NCI-H1048 (cell line): ENCODE measurements at regions not wholly inside any gene's neighbourhood (a gene's known extent, or its start where the extent isn't known, plus 50 kb on each side); places are given as distances from the start of the nearest gene placed in this dataset.

Experiments used
- DNase-seq: peaks from one replicate; lab custom pipeline; 2025; lab: John Stamatoyannopoulos, UW

DNA sequence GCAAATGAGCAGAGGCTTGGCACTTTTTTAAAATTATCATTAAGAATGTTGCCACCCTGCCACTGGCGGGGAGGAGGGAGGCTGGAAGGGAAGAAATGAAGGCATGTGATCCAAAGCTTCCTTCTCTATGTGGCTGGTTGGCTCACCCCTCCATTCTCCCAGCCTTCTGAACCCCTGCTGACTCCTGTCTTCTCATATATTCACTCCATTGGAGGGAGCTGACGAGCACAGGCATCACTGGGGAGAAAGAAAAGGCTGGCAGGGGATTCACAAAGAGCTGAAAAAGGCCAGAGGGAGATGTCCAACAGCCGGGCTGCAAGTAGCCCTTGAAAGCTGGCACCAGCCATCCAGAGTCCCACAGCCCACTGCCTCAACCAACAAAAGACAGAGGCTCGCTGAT lies 495.6 kb downstream of the BCOR start:
- DNase-seq, result no peak

DNA sequence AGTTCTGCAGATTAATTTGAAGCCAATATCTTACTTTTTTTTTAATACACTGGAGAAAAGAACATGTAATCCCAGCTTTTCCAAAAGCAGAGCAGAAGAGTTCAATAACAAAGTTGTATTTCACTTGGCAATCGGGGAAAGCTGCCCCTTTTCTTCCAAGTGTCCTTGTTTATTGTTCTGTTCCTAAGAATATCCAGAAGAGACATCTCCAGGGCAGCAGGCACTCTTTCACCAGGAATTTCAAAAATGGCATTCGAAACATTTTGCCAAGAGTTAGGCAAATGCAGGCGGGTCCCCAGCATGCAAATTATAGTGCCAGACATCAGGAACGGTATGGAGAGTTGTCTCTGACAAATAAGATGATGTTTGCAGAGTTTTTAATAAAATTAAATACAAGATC lies 494.5 kb downstream of the BCOR start:
- DNase-seq, result no peak

DNA sequence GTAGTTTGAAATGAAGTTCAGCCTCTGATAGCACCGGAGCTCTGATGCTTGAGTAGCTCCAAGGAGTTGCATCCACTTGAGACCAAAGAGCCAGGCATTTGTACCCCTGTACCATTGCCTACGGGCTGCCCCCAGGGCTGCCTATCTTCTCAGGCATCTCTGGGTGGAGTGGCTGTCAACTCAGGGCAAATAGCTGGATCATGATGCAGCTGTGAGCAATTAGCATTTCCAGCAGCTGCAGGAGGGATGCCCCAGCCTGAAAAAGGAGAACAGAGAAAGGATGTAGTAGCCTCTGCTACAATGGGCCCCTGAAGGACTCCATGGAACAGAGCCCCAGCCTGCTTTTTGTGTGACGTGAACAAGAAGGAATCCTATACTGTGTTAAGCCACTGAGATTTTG lies 492.6 kb downstream of the BCOR start:
- DNase-seq, result no peak

DNA sequence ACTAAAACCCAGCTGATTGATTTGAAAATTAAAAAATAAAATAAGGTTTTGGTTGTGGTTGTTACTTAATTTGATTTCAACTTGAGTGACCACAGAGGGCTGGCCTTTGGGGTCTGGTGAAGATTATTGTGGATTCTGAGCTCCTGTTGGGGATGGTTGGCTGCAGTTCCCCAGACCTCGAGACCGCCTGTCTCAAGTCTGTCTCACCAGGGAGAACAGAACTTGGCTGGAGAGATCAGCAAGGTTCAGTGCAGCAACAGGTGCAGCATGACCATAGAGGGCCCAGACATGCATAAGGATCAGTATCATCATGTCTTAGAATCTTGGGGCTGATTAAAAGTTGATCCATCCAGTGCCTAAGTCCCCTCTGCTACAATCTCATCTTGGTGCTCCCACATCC lies 491.9 kb downstream of the BCOR start:
- DNase-seq, result no peak

DNA sequence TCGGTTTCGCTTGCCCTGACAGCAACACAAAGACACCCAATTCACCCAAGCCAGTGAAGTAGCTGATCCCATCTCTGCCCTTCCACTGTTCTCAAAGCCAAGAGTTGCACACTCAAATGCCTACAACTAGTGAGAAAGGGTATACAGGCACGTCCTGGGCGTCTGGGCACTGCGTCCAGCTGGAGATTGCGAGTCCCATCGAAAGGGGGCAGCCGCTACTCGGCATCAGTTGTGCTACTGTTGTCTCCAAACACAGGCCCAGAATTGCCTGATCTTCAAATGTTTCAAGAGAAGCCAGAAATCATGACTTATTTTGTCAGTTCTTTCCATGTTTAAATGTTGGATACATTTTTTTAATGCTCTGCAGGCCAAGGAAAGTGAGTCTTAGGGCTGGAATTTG lies 487.8 kb downstream of the BCOR start:
- no peak for DNase-seq

DNA sequence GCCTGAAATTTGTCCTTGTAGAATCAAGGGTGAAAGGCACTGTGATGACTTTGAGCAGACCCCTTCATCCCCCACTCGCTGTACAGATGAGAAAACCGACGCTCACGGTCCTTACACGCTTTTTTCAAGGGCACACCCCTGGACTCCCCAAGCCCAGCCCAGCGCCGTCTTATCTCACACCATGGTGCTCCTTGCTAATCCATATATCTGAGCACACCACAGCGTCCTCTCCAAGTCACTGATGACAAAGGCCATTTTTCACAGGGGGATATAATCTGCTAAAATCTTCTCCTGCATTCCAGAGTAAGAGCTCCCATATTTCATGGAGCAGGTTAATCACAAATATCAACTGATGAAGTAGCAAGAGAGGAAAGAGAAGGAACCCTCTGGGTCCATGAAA lies 486.3 kb downstream of the BCOR start:
- no peak for DNase-seq

DNA sequence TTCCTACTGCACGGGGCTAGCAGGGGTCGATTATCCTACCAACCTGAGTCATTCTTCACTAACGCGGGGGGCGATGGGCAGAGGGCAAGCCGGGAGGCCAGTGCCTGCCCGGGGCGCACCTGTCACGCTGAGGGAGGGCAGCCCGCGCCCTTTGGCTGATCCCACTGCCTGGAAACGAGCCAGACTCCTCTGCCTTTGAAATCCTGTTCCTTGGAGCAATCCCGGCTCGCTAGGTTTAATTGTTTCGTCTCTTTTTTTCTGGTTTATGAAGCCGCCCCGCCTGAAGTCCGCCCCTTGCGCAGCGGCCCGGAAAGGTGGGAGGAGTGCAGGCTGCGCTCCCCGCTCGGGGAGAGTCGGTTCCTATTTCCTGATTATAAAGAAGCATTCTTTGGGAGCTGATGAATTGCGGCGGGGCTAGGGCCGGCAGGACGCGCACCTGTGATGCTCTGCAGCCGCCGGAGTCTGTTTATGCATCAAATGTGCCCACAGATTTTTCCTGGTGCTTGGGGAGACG lies 484.2 kb downstream of the BCOR start:
- no peak for DNase-seq

DNA sequence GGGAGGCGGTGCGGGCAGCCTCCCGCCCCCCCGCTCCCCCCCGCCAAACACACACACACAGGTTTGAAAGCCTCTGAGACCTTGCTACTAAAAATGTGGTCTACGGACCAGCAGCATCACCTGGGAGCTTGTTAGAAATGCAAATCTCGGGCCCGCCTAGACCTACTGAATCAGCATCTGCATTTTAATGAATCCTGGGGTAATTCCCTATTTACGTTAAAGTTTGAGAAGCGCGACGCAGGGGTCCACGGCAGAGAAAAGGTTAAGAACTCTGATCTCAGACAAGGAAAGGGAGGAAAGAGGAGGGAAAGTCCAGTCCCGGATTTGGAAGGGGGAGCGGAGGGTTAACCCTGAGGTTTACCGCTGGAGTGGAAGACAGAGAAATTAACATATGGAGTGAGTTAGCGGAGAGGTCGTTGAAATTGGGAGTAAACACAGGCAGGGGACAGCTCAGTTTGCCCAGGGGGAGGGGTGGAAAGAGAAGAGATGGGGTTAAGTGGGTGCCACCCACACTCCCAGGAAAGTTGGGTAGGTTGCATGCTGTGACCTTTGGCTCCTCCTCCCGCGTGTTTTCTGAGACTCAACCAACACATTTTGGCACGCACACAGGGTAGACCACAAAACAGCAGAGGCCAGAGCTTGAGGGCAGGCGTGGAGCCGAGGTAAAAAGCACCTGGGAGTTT lies 483.6 kb downstream of the BCOR start:
- no peak for DNase-seq

DNA sequence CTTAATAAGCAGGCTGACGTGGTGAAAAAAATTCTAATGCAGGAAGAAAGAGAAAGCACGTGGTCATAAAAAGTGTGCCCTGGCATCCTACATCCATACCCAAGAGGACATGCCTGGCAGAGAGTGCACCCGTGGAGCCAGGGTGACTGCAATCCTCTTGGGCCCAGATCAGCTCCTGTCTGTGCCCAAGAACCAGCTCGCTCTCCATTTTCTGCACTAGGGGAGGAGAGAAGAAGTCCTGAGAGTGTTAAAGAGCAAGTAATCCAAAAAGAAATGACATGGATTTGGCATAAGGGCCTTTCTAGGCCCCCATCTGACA lies 483.1 kb downstream of the BCOR start:
- DNase-seq, result no peak

DNA sequence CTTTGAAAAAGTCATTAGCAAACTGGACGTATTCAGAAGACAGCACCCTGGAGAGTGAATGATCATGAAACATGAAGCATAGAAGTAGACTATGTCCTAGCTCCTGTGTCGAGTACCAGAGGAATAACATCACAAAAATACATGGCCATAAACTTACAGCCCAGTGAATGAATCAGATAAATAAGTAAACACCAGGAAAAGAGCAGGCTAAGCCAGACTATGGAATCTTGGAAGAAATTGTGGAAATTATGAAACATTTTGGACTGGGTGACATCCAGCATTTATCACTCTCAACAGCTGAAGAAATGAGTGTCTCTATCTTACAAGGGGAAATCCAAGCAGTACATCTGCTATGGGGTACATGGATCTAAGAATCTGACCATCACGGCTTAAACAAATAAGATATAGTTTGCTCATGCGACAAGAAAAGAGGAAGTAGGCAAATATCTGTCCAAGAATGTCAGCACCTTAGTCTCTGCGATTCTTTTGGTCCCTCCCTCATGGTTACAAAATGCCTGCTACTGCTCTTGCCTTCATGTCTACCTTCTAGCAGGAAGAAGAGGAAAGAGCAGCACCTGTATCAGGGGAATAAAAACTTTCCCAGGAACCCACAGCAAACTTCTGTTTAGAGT lies 481.5 kb downstream of the BCOR start:
- no peak for DNase-seq

DNA sequence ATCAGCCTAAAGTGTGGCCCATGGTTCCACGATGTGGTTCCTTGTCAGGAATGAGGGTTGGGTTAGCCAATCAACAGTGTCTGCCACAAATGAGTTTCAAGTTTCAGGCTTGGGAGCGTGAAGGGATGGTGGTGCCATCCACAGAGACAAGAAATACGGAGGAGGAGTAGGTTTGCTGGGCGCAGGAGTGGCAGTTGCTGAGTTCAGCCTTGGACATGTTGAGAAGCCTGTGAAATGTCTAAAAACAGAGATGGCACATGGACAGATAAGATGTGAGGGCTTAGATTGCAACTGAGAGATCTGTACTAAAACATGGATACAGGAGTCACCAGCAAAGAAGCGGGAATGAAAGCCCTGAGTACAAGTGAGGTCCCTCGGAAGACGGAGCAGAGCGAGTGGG lies 481.0 kb downstream of the BCOR start:
- no peak for DNase-seq

DNA sequence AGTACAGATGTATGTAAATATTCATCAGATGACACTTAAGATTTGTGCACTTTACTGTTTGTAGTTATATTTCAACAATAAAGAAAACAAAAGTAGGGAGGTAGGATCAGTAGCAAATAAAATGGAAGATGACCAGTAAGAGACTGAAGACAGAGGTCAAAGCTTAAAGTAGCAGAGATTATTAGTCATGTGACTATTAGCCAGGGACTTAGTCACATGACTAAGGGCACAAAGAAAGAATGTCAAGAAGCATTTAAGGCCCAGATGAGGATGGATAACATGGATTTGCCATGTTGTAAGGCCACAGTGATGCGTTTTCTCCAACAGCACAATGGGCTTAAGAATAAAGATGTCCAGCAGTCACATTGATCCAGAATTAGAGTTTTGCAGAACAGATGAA lies 479.6 kb downstream of the BCOR start:
- DNase-seq, result no peak

DNA sequence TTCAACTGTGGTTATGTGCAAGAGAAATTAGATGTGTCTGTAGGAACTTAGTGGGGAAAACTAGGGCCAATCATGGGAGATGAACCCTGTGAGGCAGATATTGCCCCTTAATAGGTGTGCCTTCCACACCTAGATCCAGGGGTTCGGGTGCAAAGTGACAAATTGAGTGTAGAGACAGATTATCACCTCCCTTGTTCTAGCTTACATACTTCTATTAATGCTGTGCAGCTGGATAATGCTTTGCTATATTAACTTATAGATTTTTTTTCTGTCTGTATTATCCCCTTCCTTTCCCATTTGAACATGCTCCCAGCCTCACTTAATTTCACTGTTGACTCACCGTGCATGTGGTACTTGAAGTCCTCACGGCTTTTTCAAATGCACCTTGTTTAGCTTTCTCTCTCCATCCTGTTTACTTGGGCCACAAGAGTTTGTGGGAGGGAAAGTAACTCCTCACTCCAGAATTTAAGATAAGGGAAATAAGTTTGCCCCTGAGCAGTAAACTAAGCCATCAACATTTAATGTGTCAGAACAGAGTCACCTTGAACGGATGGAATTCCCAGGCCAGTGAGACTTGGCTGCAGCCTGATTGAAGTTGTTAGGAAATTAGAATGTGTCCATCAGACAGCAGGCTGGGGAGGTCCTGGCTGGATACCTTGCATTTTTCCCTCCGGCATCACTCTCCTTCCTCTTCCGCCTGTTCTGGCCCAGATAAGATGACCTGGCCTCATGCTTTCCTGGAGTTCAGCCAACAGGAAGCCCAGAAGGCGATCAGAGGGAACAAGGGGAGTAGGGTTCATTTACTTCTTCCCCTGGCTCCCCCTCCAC lies 478.4 kb downstream of the BCOR start:
- no peak for DNase-seq

DNA sequence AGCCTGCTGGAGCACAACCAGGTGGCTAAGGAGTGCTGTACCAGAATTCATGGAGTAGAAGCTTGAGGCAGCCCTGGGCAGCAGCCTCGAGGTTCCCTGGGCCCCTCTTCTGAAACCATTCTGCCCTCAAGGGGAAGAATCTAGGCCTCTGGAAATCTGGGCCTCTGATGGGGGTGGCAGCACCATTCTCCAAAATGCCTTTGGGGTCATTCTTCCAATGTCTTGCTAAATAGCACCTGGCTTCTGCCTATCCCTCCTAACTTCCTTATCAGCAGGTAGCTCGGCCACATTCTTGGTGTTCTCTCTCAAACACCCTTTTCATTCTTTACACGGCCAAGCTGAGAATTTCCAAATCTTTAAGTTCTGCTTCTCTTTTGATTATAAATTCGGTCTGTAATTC lies 473.6 kb downstream of the BCOR start:
- DNase-seq, result no peak

DNA sequence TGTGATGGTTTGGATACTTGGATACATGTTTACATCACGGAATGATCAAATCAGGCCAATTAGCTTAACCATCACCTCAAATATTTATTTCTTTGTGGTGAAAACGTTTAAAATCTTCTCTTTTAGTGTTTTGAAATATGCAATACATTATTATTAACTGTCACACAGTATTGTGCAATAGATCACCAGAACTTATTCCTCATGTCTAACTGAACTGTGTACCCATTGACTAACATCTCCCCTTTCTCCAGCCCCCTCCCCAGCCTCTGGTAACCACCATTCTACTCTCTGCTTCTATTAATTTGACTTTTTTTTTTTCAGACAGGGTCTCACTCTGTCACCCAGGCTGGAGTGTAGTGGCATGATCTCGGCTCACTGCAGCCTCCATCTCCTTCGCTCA lies 471.9 kb downstream of the BCOR start:
- DNase-seq, result no peak

DNA sequence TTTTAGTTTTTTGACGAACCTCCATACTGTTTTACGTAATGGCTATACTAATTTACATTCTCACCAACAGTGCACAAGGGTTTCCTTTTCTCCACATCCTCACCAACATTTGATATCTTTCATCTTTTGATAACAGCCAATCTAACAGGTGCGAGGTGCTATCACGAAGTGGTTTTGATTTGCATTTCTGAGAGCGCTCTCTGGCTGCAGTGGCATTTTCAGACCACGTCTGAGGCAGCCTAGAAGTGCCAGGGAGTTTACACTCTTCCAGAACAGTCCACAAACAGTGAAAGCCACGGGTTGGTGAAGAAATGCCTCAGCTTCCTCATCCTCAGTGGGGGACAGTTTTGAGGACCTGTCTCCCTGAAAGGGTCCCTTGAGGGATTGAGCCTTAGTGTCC lies 471.0 kb downstream of the BCOR start:
- no peak for DNase-seq

DNA sequence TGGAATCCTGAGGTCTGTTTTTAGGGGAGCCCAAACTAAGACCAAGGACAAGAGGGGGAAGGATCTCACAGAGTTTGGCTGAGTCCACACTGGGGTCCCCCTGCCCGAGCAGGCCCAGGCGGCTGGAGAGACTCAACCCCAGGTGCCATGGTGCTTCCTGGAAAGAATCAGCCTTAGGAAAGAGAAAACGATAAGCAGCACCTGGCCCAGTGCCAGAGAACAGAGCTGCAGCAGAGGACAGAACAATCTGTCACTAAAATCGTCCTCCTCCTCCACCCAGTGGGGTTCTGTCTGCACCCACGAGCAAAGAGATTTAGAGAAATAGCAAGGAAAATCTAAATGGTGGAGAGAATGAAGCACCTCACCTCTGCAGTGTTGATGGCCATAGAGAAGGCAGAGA lies 470.5 kb downstream of the BCOR start:
- no peak for DNase-seq

DNA sequence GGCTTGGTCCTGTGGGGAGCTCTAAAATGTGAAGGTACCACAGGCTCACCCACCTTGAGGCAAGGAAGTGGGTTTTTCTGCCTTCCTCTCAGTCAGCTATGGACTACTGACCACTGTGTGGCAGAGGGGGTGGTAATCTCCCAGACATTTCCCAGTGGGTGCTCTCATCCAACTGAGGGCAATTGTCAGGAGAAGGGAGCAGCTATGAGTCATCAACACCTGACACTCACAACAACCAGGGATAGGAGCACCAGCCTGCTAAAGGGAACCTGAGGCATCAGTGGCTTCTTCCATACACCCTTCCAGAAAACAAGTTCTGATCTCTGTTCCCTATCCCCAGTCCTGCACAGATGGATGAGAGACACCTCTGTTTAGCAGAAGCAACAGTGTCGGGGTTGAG lies 468.8 kb downstream of the BCOR start:
- no peak for DNase-seq

DNA sequence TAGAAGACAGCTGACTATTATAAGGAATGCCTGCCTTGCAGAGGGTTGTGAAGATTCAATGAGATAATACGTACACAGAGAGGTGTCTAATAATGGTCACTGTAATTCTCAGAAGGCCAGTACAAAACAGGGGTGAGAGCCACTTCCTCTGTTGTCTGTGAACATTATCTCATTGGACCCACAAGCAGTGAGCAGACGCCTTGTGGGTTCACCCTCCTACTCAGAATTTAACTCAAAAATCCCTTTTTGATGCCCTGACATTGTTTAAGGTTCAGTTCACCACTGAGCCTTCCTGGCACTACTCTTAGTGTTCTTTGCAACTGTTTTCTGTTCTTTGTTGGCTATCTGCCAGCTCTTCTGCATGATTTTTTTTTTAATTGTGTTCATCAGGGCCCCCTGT lies 467.4 kb downstream of the BCOR start:
- DNase-seq, result no peak

DNA sequence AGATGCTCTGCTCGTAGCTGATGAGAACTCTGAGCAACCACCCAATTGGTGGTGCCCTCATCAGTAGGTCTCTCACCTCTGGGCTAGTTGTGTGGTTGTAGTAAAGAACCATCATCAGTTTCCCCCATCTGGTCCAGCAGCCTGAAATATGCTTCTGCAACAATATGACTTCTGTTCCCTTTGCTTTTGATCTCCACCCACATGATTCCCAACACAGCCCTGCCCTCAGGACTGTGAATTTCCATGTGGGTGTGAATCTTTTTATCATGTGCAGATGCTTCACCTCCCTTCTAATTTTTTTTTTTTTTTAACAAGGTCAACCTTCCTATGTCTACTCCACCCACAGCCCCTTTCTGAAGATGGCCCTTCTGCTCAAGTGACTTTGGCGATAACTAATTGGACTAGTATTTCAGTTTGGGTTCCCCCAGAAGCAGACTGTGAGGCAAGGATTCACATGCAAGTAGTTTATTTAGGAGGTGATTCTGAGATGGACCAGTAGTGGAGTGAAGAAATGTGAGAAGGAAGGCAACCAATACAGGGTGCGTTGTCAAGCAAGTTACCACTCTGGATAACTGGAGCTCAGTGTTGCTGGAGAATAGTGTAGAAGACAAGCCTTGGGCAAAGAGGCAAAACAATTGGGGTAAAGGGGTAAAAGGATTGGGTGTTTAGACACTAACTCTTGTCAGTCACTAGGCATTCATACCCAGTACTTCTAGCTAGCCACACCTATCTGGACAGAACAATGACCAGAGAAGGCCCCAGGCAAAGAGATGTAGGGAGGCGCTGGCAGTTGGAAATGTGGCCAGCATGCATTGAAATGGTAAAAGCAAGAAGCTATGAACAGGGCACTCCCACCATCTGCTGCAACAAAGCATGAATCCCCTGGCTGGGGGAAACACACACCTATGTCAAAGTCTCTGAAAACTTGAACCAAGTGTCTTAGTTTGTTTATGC lies 466.2 kb downstream of the BCOR start:
- DNase-seq, result no peak

DNA sequence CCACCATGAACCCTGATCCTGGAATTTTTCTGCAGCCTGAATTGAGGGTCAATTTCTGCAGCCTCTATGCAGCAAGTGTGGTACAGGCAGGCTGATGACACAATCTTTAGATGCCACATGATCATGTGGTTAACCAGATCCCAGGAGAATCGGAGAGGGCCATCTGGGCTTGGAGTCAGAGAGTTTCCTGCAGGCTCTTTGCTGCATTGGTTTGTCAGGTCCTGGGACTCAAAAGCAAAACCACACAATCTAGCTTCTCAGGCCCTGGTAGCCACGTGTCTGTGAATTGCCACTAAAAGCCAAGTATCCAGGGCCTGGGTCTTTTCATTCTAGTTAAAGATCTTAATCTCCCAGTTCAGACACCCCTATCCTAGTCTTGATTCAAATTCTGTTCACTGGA lies 464.5 kb downstream of the BCOR start:
- DNase-seq, result no peak

DNA sequence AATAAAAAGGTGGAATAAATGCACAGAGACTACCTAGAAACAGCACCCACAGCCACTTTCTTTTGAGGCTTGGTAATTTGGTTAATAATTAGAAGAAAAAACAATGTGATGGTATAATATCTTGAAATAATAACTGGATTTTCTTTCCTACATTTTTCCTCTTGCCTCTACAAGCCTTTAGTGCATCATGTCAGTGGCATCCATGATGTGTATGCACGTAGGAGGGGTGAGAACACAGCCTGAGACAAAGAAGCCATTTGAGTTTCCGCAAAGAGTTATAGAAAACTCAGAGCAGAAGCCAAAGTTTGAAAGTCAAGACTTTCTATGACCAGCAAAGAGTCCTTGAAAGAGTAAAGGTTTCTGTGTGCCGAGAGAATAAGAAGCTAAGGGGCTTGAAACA lies 461.3 kb downstream of the BCOR start:
- DNase-seq, result no peak
